Naive thymus-derived CD4-positive, alpha-beta T cell (primary cell): ENCODE measurements at regions not wholly inside any gene's neighbourhood (a gene's known extent, or its start where the extent isn't known, plus 50 kb on each side); places are given as distances from the start of the nearest gene placed in this dataset.

ENCODE experiments used
- ATAC-seq: fragments of 150-1000 bp; cut with Tn5 transposase; 2 replicates; pipeline ENCODE4 v1.10.0; 2021; ENCODE audit warnings: mild to moderate bottlenecking, moderate library complexity
- CTCF ChIA-PET: fragments of 350-600 bp; sonication (Branson Sonifier 250); formaldehyde crosslinking; loops from one replicate; lab custom pipeline; 2021; ENCODE audit warnings: antibody characterized with exemption; lab: Charles Lee
- POLR2A ChIA-PET: fragments of 350-600 bp; sonication (Branson Sonifier 250); formaldehyde crosslinking; loops from one replicate; lab custom pipeline; 2021; ENCODE audit warnings: antibody characterized with exemption, inconsistent platforms; lab: Charles Lee
- DNase-seq, 9 donors: peaks; one replicate each; pipeline versions ENCODE4 v3.0.0 to v3.0.0-alpha.2; 2020 to 2022; ENCODE audit warnings: mixed read lengths in 1 of 9
- H3K27ac ChIP-seq: one replicate; pipeline ENCODE4 v1.7.0; 2013; ENCODE audit warnings: mild to moderate bottlenecking, low read depth, low read length, moderate library complexity
- H3K27me3 ChIP-seq, 2 donors: one replicate each; pipeline ENCODE4 v1.7.0; 2013; ENCODE audit warnings: low read length in 2 of 2, mild to moderate bottlenecking in 2 of 2, moderate library complexity in 2 of 2; ENCODE audit not compliant: control insufficient read depth in 2 of 2, insufficient read depth in 2 of 2
- H3K36me3 ChIP-seq, 3 experiments: 1 replicate in 2 of 3; 2 replicates in 1 of 3; pipeline ENCODE4 v1.7.0; 2013; ENCODE audit warnings: low read length in 3 of 3, mild to moderate bottlenecking in 3 of 3, moderate library complexity in 1 of 3; ENCODE audit not compliant: insufficient read depth in 3 of 3, control insufficient read depth in 2 of 3
- H3K4me1 ChIP-seq, 2 donors: one replicate each; pipeline ENCODE4 v1.7.0; 2013; ENCODE audit warnings: low read length in 2 of 2, mild to moderate bottlenecking in 2 of 2, moderate library complexity in 1 of 2; ENCODE audit not compliant: control insufficient read depth in 2 of 2, insufficient read depth in 2 of 2
- H3K4me3 ChIP-seq: 2 replicates; pipeline ENCODE4 v1.7.0; 2013; ENCODE audit warnings: mild to moderate bottlenecking, low read length
- H3K9me3 ChIP-seq, 3 experiments: 1 replicate in 2 of 3; 2 replicates in 1 of 3; pipeline ENCODE4 v1.7.0; 2013; ENCODE audit warnings: low read length in 3 of 3; ENCODE audit not compliant: control insufficient read depth in 2 of 3
- H3K27ac Mint-ChIP-seq, 9 donors: one replicate each; pipeline ENCODE4 v1.8.0; 2020 to 2022; ENCODE audit warnings: mixed read lengths in 9 of 9, mild to moderate bottlenecking in 8 of 9, moderate library complexity in 5 of 9, inconsistent platforms in 2 of 9
- H3K27me3 Mint-ChIP-seq, 5 donors: one replicate each; pipeline ENCODE4 v1.8.0; 2021 to 2022; ENCODE audit warnings: mixed read lengths in 5 of 5, mild to moderate bottlenecking in 1 of 5
- H3K36me3 Mint-ChIP-seq, 5 donors: one replicate each; pipeline ENCODE4 v1.8.0; 2020 to 2022; ENCODE audit warnings: mixed read lengths in 5 of 5, mild to moderate bottlenecking in 3 of 5, inconsistent platforms in 1 of 5
- H3K4me1 Mint-ChIP-seq, 7 donors: one replicate each; pipeline ENCODE4 v1.8.0; 2020 to 2022; ENCODE audit warnings: mixed read lengths in 7 of 7, mild to moderate bottlenecking in 3 of 7, inconsistent platforms in 1 of 7
- H3K4me3 Mint-ChIP-seq, 10 donors: one replicate each; pipeline ENCODE4 v1.8.0; 2020 to 2022; ENCODE audit warnings: mild to moderate bottlenecking in 10 of 10, mixed read lengths in 10 of 10, moderate library complexity in 6 of 10, inconsistent platforms in 2 of 10
- H3K9me3 Mint-ChIP-seq, 11 donors: one replicate each; pipeline ENCODE4 v1.8.0; 2020 to 2022; ENCODE audit warnings: mixed read lengths in 11 of 11, mild to moderate bottlenecking in 4 of 11, inconsistent platforms in 1 of 11, moderate library complexity in 1 of 11
- intact Hi-C, 2 donors: fragments of 100-400 bp; cut with micrococcal nuclease; formaldehyde crosslinking; loops; one replicate each; pipeline ENCODE4 v1.15.1; 2023

GRCh38 chr7:67547183-67547907 lies 550.7 kb downstream of the TYW1 start:
- ATAC-seq (no peak), DNase-seq (no peak)
- H3K36me3 ChIP-seq = no peaks in the 10 kb centered on the region
- H3K9me3 ChIP-seq = no peaks in the 10 kb centered on the region
- no peaks in the 10 kb centered on the region for H3K27me3 Mint-ChIP-seq
- no peak overlapping the region for H3K4me3 ChIP-seq
- H3K9me3 Mint-ChIP-seq = peaks cover 2 to 26% (median 10%) of the 10 kb centered on the region in 11 donors
- no peak overlapping the region for H3K27ac Mint-ChIP-seq
- no peak overlapping the region for H3K27ac ChIP-seq
- H3K4me1 Mint-ChIP-seq = no peaks in the 10 kb centered on the region
- no peak overlapping the region for H3K4me3 Mint-ChIP-seq
- intact Hi-C loops = no loop called here
- H3K36me3 Mint-ChIP-seq = no peaks in the 10 kb centered on the region
- POLR2A ChIA-PET = no interaction called here
- CTCF ChIA-PET = no interaction called here
- H3K27me3 ChIP-seq = no peaks in the 10 kb centered on the region
- no peaks in the 10 kb centered on the region for H3K4me1 ChIP-seq

- Mint-ChIP-seq H3K27me3 (no peaks in the 10 kb centered on the region), H3K27ac (no peak overlapping the region), H3K4me1 (no peaks in the 10 kb centered on the region), H3K9me3 (peaks cover 2 to 31% (median 10%) of the 10 kb centered on the region in 11 donors), H3K4me3 (no peak overlapping the region), H3K36me3 (no peaks in the 10 kb centered on the region)
- Histone ChIP-seq H3K27ac (no peak overlapping the region), H3K36me3 (no peaks in the 10 kb centered on the region), H3K9me3 (no peaks in the 10 kb centered on the region), H3K4me3 (no peak overlapping the region), H3K4me1 (no peaks in the 10 kb centered on the region), H3K27me3 (no peaks in the 10 kb centered on the region)
- ChIA-PET CTCF (no interaction called here), POLR2A (no interaction called here)
- intact Hi-C loops = no loop called here
- ATAC-seq (no peak), DNase-seq (no peak)
Observed at GRCh38 chr7:67549126-67549525, 552.5 kb downstream of the TYW1 start.

DNA sequence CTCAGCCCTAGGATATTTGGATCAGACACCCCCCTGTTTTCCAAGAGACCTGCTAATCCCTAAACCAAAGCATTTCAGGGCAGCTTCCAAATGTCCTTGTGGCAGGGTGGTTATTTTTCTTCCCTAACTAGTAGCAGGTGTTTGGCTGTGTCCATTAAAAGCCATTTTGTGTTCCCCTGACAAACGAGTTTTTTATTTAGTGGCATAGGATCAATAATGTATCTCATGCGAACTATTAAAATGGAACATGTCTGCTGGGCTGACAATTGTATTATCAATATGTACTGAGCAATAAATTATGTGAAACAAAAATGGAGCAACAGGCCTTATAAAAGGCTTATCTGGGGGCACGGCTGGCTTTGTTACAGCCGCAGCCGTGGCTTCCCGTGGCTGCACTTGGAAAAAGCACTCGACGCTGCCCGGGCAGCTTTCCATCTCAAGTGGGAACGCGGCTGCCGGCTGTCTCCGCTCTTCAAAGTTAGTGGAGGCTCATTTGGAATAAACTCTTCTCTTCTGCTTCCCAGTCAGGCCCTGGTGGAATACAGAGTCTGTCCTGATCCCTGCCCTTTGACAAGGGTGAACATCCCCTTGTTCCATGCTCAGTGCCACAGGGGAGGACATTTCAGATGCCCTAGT lies 554.3 kb downstream of the TYW1 start:
- Histone ChIP-seq H3K27ac (no peak overlapping the region), H3K27me3 (no peaks in the 10 kb centered on the region), H3K4me1 (no peaks in the 10 kb centered on the region), H3K4me3 (no peak overlapping the region), H3K9me3 (no peaks in the 10 kb centered on the region), H3K36me3 (no peaks in the 10 kb centered on the region)
- POLR2A ChIA-PET = no interaction called here
- H3K27me3 Mint-ChIP-seq = no peaks in the 10 kb centered on the region
- no peak overlapping the region for H3K4me3 Mint-ChIP-seq
- no peaks in the 10 kb centered on the region for H3K4me1 Mint-ChIP-seq
- no peaks in the 10 kb centered on the region for H3K36me3 Mint-ChIP-seq
- intact Hi-C loops = no loop called here
- no peak for DNase-seq
- no peak for ATAC-seq
- CTCF ChIA-PET = no interaction called here
- H3K27ac Mint-ChIP-seq = no peak overlapping the region
- peaks cover 2 to 31% (median 9%) of the 10 kb centered on the region in 11 donors for H3K9me3 Mint-ChIP-seq

GRCh38 chr7:67552738-67553137 lies 556.1 kb downstream of the TYW1 start:
- H3K4me3 ChIP-seq = no peak overlapping the region
- no peak for ATAC-seq
- H3K9me3 ChIP-seq = no peaks in the 10 kb centered on the region
- H3K27ac ChIP-seq = no peak overlapping the region
- Mint-ChIP-seq H3K4me3 (no peak overlapping the region), H3K27me3 (no peaks in the 10 kb centered on the region), H3K4me1 (no peaks in the 10 kb centered on the region), H3K27ac (peak overlapping the region in 1 of 9 donors; percentile 26), H3K9me3 (peaks cover 2 to 19% (median 7%) of the 10 kb centered on the region in 11 donors), H3K36me3 (no peaks in the 10 kb centered on the region)
- CTCF ChIA-PET = no interaction called here
- no peaks in the 10 kb centered on the region for H3K36me3 ChIP-seq
- POLR2A ChIA-PET = no interaction called here
- no peak for DNase-seq
- intact Hi-C loops = no loop called here
- H3K4me1 ChIP-seq = no peaks in the 10 kb centered on the region
- no peaks in the 10 kb centered on the region for H3K27me3 ChIP-seq

- Mint-ChIP-seq H3K27me3 (no peaks in the 10 kb centered on the region), H3K4me1 (no peaks in the 10 kb centered on the region), H3K9me3 (peaks cover 2 to 17% (median 7%) of the 10 kb centered on the region in 11 donors), H3K36me3 (no peaks in the 10 kb centered on the region), H3K27ac (no peak overlapping the region), H3K4me3 (no peak overlapping the region)
- CTCF ChIA-PET = no interaction called here
- H3K27me3 ChIP-seq = no peaks in the 10 kb centered on the region
- intact Hi-C loops = no loop called here
- ATAC-seq (no peak), DNase-seq (no peak)
- no peaks in the 10 kb centered on the region for H3K9me3 ChIP-seq
- POLR2A ChIA-PET = no interaction called here
- no peaks in the 10 kb centered on the region for H3K36me3 ChIP-seq
- no peak overlapping the region for H3K27ac ChIP-seq
- no peak overlapping the region for H3K4me3 ChIP-seq
- no peaks in the 10 kb centered on the region for H3K4me1 ChIP-seq
Observed at GRCh38 chr7:67553378-67553777, 556.7 kb downstream of the TYW1 start.

- CTCF ChIA-PET = no interaction called here
- H3K4me3 Mint-ChIP-seq = no peak overlapping the region
Observed at GRCh38 chr7:67554986-67555385, 558.4 kb downstream of the TYW1 start.

GRCh38 chr7:67564959-67565358 lies 568.3 kb downstream of the TYW1 start:
- Histone ChIP-seq H3K4me3 (no peak overlapping the region), H3K27ac (no peak overlapping the region), H3K9me3 (no peaks in the 10 kb centered on the region), H3K36me3 (no peaks in the 10 kb centered on the region), H3K27me3 (no peaks in the 10 kb centered on the region), H3K4me1 (no peaks in the 10 kb centered on the region)
- ChIA-PET CTCF (no interaction called here), POLR2A (no interaction called here)
- DNase-seq (no peak), ATAC-seq (no peak)
- H3K27ac Mint-ChIP-seq = no peak overlapping the region
- no peaks in the 10 kb centered on the region for H3K4me1 Mint-ChIP-seq
- peaks cover 0 to 14% (median 0%) of the 10 kb centered on the region in 5 donors for H3K27me3 Mint-ChIP-seq
- H3K4me3 Mint-ChIP-seq = no peak overlapping the region
- H3K9me3 Mint-ChIP-seq = peaks cover 5 to 38% (median 13%) of the 10 kb centered on the region in 11 donors
- no peaks in the 10 kb centered on the region for H3K36me3 Mint-ChIP-seq
- intact Hi-C loops = no loop called here

More at GRCh38 chr7:67554986-67555385, 558.4 kb downstream of the TYW1 start:
- ATAC-seq = no peak
- Mint-ChIP-seq H3K4me1 (no peaks in the 10 kb centered on the region), H3K9me3 (peaks cover 3 to 21% (median 8%) of the 10 kb centered on the region in 11 donors), H3K36me3 (no peaks in the 10 kb centered on the region), H3K27me3 (no peaks in the 10 kb centered on the region), H3K27ac (no peak overlapping the region)
- Histone ChIP-seq H3K27me3 (no peaks in the 10 kb centered on the region), H3K4me3 (no peak overlapping the region), H3K4me1 (no peaks in the 10 kb centered on the region), H3K27ac (no peak overlapping the region), H3K36me3 (no peaks in the 10 kb centered on the region), H3K9me3 (no peaks in the 10 kb centered on the region)
- no peak for DNase-seq
- intact Hi-C loops = no loop called here
- POLR2A ChIA-PET = no interaction called here
